ENCODE measurements at regions not wholly inside any gene's neighbourhood (a gene's known extent, or its start where the extent isn't known, plus 50 kb on each side); places are given as distances from the start of the nearest gene placed in this dataset.

DNA sequence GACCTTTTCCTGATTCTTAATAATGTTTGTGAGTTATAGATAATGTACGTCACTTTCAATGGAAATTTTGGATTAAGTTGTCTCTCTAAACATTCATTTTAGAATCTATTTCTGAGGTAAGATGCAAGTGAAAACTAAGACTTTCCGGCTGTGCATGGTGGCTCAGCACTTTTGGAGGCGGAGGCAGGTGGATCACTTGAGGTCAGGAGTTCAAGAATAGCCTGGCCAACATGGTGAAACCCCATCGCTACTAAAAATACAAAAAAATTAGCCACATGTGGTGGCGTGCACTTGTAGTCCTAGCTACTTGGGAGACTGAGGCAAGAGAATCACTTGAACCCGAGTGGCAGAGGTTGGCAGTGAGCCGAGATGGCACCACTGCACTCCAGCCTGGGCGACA lies 524.6 kb upstream of the SLIT2 start:
- TF ChIP-seq, protein P1, sequence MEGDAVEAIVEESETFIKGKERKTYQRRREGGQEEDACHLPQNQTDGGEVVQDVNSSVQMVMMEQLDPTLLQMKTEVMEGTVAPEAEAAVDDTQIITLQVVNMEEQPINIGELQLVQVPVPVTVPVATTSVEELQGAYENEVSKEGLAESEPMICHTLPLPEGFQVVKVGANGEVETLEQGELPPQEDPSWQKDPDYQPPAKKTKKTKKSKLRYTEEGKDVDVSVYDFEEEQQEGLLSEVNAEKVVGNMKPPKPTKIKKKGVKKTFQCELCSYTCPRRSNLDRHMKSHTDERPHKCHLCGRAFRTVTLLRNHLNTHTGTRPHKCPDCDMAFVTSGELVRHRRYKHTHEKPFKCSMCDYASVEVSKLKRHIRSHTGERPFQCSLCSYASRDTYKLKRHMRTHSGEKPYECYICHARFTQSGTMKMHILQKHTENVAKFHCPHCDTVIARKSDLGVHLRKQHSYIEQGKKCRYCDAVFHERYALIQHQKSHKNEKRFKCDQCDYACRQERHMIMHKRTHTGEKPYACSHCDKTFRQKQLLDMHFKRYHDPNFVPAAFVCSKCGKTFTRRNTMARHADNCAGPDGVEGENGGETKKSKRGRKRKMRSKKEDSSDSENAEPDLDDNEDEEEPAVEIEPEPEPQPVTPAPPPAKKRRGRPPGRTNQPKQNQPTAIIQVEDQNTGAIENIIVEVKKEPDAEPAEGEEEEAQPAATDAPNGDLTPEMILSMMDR (IDR thresholded peaks at IDR 0.05; ENCODE audit: unreplicated experiment in 3 of 3), result no peak
- no peak overlapping the region for H3K4me3 Mint-ChIP-seq
- H3K4me1 Mint-ChIP-seq, result peaks cover 16% of the 10 kb centered on the region
- H3K9me3 Mint-ChIP-seq, result peaks cover 3% of the 10 kb centered on the region
- no peak overlapping the region for H3K27ac Mint-ChIP-seq
- H3K27me3 Mint-ChIP-seq (ENCODE audit: low read depth), result no peaks in the 10 kb centered on the region
- H3K36me3 Mint-ChIP-seq (ENCODE audit: low read depth), result no peaks in the 10 kb centered on the region

DNA sequence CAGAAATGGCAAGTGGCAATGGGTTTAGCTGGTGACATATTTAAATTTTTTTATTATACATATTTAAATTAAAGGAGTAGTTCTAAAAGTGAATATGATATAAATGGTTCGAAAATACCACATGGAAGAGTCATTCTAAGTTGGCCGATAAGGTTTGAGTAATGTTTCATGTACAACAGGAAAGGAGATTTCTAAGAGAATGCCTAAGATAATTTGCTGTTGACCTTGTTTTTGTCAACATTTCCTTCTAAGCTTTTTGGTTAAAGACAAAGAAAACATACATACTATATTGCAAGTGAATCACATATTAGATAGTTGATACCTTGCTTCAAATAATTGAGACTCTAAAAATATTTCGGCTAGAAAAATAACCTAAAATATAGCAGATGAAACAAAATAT lies 526.6 kb upstream of the SLIT2 start:
- no peak overlapping the region for H3K27ac Mint-ChIP-seq

DNA sequence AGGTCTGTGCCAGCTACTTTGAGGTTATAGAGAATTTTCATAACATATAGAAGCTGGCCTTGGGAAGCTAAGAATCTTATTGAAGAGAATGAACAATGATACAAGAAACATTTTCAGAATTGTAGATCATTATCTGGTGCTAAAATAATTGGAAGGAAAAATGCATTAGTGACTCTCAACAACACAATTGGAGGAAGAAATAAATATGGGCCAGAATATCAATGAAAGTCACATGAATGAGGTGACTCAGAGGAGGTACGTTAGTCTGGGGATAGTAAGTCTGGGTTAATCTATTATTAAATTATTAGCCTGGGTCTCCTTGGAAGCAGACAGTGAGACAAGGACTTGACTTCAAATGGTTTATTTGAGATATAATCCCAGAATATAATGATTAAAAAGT lies 529.3 kb upstream of the SLIT2 start:
- Mint-ChIP-seq H3K27ac (no peak overlapping the region), H3K4me3 (no peak overlapping the region), H3K9me3 (peaks cover 4% of the 10 kb centered on the region), H3K4me1 (no peaks in the 10 kb centered on the region), H3K27me3 (ENCODE audit: low read depth) (no peaks in the 10 kb centered on the region), H3K36me3 (ENCODE audit: low read depth) (no peaks in the 10 kb centered on the region)
- TF ChIP-seq, protein P1 (IDR thresholded peaks at IDR 0.05; ENCODE audit: unreplicated experiment in 3 of 3), result no peak

More for the DNA sequence above, 526.6 kb upstream of the SLIT2 start:
- Mint-ChIP-seq H3K36me3 (ENCODE audit: low read depth) (no peaks in the 10 kb centered on the region), H3K4me1 (peaks cover 11% of the 10 kb centered on the region), H3K4me3 (no peak overlapping the region), H3K27me3 (ENCODE audit: low read depth) (no peaks in the 10 kb centered on the region), H3K9me3 (peaks cover 2% of the 10 kb centered on the region)
- TF ChIP-seq, protein P1 (IDR thresholded peaks at IDR 0.05; ENCODE audit: unreplicated experiment in 3 of 3), result no peak

DNA sequence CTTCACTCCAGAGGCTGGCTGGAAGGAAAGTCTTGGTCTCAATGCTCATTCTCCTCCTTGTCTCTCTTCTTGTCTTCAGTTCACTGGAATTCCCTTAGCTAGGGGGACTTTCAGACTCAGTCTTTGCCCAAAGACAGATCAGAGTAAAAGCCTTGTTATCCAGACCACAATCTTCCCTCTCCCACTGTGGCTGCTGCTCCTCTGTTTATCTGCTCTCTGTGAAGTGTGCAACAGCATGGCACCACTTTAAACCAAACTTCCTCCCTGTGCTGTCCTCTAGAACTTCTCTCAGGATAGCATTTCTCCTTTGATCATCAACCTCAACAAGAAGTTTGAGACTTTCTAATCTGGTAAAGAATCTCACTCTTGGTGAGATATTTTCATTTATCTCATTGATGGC lies 530.1 kb upstream of the SLIT2 start:
- Mint-ChIP-seq H3K9me3 (peaks cover 4% of the 10 kb centered on the region), H3K4me3 (no peak overlapping the region), H3K27ac (no peak overlapping the region), H3K27me3 (ENCODE audit: low read depth) (no peaks in the 10 kb centered on the region), H3K4me1 (no peaks in the 10 kb centered on the region), H3K36me3 (ENCODE audit: low read depth) (no peaks in the 10 kb centered on the region)
- TF ChIP-seq, protein P1 (IDR thresholded peaks at IDR 0.05; ENCODE audit: unreplicated experiment in 3 of 3), result no peak

DNA sequence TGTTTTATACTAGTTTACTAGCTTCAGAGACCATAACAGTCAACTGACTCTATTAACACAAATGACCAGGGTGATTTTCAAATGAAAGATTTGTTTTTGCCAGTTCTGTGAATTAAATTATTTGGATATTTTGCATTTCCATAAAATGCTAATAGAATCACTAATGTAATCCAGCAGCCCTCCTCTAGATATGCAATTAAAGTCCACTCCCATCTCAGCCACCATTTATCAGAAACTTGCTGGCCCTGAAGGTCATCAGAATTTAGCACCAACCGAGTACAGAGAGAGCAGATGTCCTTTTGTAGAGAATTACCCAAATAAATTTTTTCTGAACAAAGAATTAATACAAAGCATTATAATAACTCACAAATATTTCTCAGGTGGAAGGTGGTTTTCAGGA lies 531.1 kb upstream of the SLIT2 start:
- TF ChIP-seq, protein P1 (IDR thresholded peaks at IDR 0.05; ENCODE audit: unreplicated experiment in 3 of 3), result no peak

DNA sequence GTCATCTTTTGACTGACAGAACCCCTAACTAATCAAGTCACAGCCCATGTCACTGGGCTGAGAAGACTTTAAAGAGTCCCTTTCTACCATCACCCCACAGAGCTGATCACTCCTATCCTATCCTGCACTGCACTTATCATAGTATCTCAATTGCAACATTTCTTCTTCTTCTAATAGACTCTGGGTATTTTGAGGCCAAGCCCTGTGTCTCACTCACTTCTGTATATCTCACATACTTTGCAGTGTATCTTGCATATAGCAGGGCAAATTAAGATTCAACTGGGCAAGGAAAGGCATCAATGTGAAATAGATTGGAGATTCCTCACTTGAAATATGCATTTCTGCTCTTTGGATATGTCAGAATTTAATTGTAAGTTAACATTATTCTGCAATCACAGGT lies 531.5 kb upstream of the SLIT2 start:
- TF ChIP-seq, protein P1 (IDR thresholded peaks at IDR 0.05; ENCODE audit: unreplicated experiment in 3 of 3), result no peak
- no peak overlapping the region for H3K4me3 Mint-ChIP-seq
- H3K9me3 Mint-ChIP-seq, result peaks cover 4% of the 10 kb centered on the region
- no peak overlapping the region for H3K27ac Mint-ChIP-seq
- no peaks in the 10 kb centered on the region for H3K4me1 Mint-ChIP-seq
- H3K36me3 Mint-ChIP-seq (ENCODE audit: low read depth), result no peaks in the 10 kb centered on the region
- no peaks in the 10 kb centered on the region for H3K27me3 Mint-ChIP-seq (ENCODE audit: low read depth)

More for the DNA sequence above, 531.1 kb upstream of the SLIT2 start:
- no peaks in the 10 kb centered on the region for H3K4me1 Mint-ChIP-seq
- H3K27me3 Mint-ChIP-seq (ENCODE audit: low read depth), result no peaks in the 10 kb centered on the region
- H3K4me3 Mint-ChIP-seq, result no peak overlapping the region
- no peak overlapping the region for H3K27ac Mint-ChIP-seq
- H3K36me3 Mint-ChIP-seq (ENCODE audit: low read depth), result no peaks in the 10 kb centered on the region
- peaks cover 4% of the 10 kb centered on the region for H3K9me3 Mint-ChIP-seq
